Stimulated activated memory B cell treated with anti-CD40 and anti-IgM and Interleukin-4, amounts not matched to agents 10 μg/mL and 1 μg/mL and 100 μg/mL, for 72 hours (primary cell): ENCODE measurements at regions not wholly inside any gene's neighbourhood (a gene's known extent, or its start where the extent isn't known, plus 50 kb on each side); places are given as distances from the start of the nearest gene placed in this dataset.

Experiments
- ATAC-seq: fragments of 150-1000 bp; cut with Tn5 transposase; 2 replicates; pipeline ENCODE4 v1.10.0; 2021
- H3K27ac Mint-ChIP-seq: one replicate; pipeline ENCODE4 v1.8.0; 2022; ENCODE audit warnings: mild to moderate bottlenecking, mixed read lengths
- H3K27me3 Mint-ChIP-seq: one replicate; pipeline ENCODE4 v1.8.0; 2022; ENCODE audit warnings: mixed read lengths
- H3K36me3 Mint-ChIP-seq: one replicate; pipeline ENCODE4 v1.8.0; 2022; ENCODE audit warnings: mixed read lengths
- H3K4me1 Mint-ChIP-seq: one replicate; pipeline ENCODE4 v1.8.0; 2022; ENCODE audit warnings: mixed read lengths
- H3K4me3 Mint-ChIP-seq: one replicate; pipeline ENCODE4 v1.8.0; 2022; ENCODE audit warnings: mild to moderate bottlenecking, moderate library complexity, mixed read lengths
- H3K9me3 Mint-ChIP-seq: one replicate; pipeline ENCODE4 v1.8.0; 2022; ENCODE audit warnings: mixed read lengths

- H3K9me3 Mint-ChIP-seq, result no peaks in the 10 kb centered on the region
- no peaks in the 10 kb centered on the region for H3K36me3 Mint-ChIP-seq
- no peak overlapping the region for H3K4me3 Mint-ChIP-seq
- no peak overlapping the region for H3K27ac Mint-ChIP-seq
- no peaks in the 10 kb centered on the region for H3K4me1 Mint-ChIP-seq
- no peaks in the 10 kb centered on the region for H3K27me3 Mint-ChIP-seq
- ATAC-seq, result no peak
Measured at GRCh38 chr12:58809064-58809607, 111.2 kb downstream of the LRIG3 start.

- Mint-ChIP-seq H3K9me3 (no peaks in the 10 kb centered on the region), H3K36me3 (no peaks in the 10 kb centered on the region), H3K4me3 (no peak overlapping the region), H3K27ac (no peak overlapping the region), H3K27me3 (no peaks in the 10 kb centered on the region), H3K4me1 (no peaks in the 10 kb centered on the region)
- no peak for ATAC-seq
Measured at GRCh38 chr12:58811346-58811745, 109.0 kb downstream of the LRIG3 start.

- no peak for ATAC-seq
Measured at GRCh38 chr12:58812214-58812613, 108.1 kb downstream of the LRIG3 start.

GRCh38 chr12:58814036-58814435 is 106.3 kb downstream of the LRIG3 start:
- H3K36me3 Mint-ChIP-seq, result no peaks in the 10 kb centered on the region

More at GRCh38 chr12:58812214-58812613, 108.1 kb downstream of the LRIG3 start:
- no peaks in the 10 kb centered on the region for H3K36me3 Mint-ChIP-seq
- H3K4me1 Mint-ChIP-seq, result no peaks in the 10 kb centered on the region
- H3K27ac Mint-ChIP-seq, result no peak overlapping the region
- H3K27me3 Mint-ChIP-seq, result no peaks in the 10 kb centered on the region
- H3K9me3 Mint-ChIP-seq, result no peaks in the 10 kb centered on the region
- no peak overlapping the region for H3K4me3 Mint-ChIP-seq

GRCh38 chr12:58815235-58815634 is 105.1 kb downstream of the LRIG3 start:
- Mint-ChIP-seq H3K4me1 (no peaks in the 10 kb centered on the region), H3K36me3 (no peaks in the 10 kb centered on the region), H3K9me3 (no peaks in the 10 kb centered on the region), H3K4me3 (no peak overlapping the region), H3K27me3 (no peaks in the 10 kb centered on the region), H3K27ac (no peak overlapping the region)
- ATAC-seq, result no peak

More at GRCh38 chr12:58814036-58814435, 106.3 kb downstream of the LRIG3 start:
- ATAC-seq, result no peak
- H3K4me1 Mint-ChIP-seq, result no peaks in the 10 kb centered on the region
- H3K27ac Mint-ChIP-seq, result no peak overlapping the region
- H3K9me3 Mint-ChIP-seq, result no peaks in the 10 kb centered on the region
- no peaks in the 10 kb centered on the region for H3K27me3 Mint-ChIP-seq
- no peak overlapping the region for H3K4me3 Mint-ChIP-seq

- no peaks in the 10 kb centered on the region for H3K27me3 Mint-ChIP-seq
- no peak overlapping the region for H3K27ac Mint-ChIP-seq
- H3K36me3 Mint-ChIP-seq, result no peaks in the 10 kb centered on the region
- H3K4me1 Mint-ChIP-seq, result no peaks in the 10 kb centered on the region
- peaks cover 1% of the 10 kb centered on the region for H3K9me3 Mint-ChIP-seq
- H3K4me3 Mint-ChIP-seq, result no peak overlapping the region
- no peak for ATAC-seq
Measured at GRCh38 chr12:58818546-58818945, 101.8 kb downstream of the LRIG3 start.

GRCh38 chr12:58819345-58819744 is 101.0 kb downstream of the LRIG3 start:
- peaks cover 3% of the 10 kb centered on the region for H3K9me3 Mint-ChIP-seq

GRCh38 chr12:58819985-58820384 is 100.3 kb downstream of the LRIG3 start:
- no peaks in the 10 kb centered on the region for H3K4me1 Mint-ChIP-seq
- H3K27me3 Mint-ChIP-seq, result no peaks in the 10 kb centered on the region
- no peaks in the 10 kb centered on the region for H3K36me3 Mint-ChIP-seq
- peaks cover 3% of the 10 kb centered on the region for H3K9me3 Mint-ChIP-seq
- H3K4me3 Mint-ChIP-seq, result no peak overlapping the region
- no peak overlapping the region for H3K27ac Mint-ChIP-seq
- no peak for ATAC-seq

More at GRCh38 chr12:58819345-58819744, 101.0 kb downstream of the LRIG3 start:
- no peak overlapping the region for H3K4me3 Mint-ChIP-seq
- H3K27ac Mint-ChIP-seq, result no peak overlapping the region
- no peaks in the 10 kb centered on the region for H3K4me1 Mint-ChIP-seq
- peak; percentile 45 for ATAC-seq
- H3K27me3 Mint-ChIP-seq, result no peaks in the 10 kb centered on the region
- no peaks in the 10 kb centered on the region for H3K36me3 Mint-ChIP-seq
